ENCODE measurements at regions not wholly inside any gene's neighbourhood (a gene's known extent, or its start where the extent isn't known, plus 50 kb on each side); places are given as distances from the start of the nearest gene placed in this dataset.

DNA sequence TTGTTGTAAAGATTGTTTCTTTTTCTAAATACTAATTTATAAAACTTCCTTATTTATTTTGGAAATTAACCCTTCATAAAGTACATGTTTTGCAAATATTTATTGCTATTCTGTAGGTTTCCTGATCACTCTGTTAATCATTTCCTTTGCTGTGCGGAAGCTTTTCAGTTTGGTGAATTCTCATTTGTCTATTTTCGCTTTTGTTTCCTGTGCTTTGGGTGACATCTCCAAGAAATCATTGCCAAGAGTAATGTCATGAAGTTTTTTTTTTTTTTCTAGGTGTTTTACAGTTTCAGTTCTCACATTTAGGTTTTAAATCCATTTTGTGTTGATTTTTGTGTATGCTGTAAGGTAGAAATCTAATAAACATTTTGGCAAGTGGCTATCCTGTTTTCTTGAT is 1899.8 kb upstream of the ACO1 start (continued):
- TF ChIP-seq, protein P1, sequence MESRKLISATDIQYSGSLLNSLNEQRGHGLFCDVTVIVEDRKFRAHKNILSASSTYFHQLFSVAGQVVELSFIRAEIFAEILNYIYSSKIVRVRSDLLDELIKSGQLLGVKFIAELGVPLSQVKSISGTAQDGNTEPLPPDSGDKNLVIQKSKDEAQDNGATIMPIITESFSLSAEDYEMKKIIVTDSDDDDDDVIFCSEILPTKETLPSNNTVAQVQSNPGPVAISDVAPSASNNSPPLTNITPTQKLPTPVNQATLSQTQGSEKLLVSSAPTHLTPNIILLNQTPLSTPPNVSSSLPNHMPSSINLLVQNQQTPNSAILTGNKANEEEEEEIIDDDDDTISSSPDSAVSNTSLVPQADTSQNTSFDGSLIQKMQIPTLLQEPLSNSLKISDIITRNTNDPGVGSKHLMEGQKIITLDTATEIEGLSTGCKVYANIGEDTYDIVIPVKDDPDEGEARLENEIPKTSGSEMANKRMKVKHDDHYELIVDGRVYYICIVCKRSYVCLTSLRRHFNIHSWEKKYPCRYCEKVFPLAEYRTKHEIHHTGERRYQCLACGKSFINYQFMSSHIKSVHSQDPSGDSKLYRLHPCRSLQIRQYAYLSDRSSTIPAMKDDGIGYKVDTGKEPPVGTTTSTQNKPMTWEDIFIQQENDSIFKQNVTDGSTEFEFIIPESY (IDR thresholded peaks at IDR 0.05): no peak
- TF ChIP-seq, protein P2, sequence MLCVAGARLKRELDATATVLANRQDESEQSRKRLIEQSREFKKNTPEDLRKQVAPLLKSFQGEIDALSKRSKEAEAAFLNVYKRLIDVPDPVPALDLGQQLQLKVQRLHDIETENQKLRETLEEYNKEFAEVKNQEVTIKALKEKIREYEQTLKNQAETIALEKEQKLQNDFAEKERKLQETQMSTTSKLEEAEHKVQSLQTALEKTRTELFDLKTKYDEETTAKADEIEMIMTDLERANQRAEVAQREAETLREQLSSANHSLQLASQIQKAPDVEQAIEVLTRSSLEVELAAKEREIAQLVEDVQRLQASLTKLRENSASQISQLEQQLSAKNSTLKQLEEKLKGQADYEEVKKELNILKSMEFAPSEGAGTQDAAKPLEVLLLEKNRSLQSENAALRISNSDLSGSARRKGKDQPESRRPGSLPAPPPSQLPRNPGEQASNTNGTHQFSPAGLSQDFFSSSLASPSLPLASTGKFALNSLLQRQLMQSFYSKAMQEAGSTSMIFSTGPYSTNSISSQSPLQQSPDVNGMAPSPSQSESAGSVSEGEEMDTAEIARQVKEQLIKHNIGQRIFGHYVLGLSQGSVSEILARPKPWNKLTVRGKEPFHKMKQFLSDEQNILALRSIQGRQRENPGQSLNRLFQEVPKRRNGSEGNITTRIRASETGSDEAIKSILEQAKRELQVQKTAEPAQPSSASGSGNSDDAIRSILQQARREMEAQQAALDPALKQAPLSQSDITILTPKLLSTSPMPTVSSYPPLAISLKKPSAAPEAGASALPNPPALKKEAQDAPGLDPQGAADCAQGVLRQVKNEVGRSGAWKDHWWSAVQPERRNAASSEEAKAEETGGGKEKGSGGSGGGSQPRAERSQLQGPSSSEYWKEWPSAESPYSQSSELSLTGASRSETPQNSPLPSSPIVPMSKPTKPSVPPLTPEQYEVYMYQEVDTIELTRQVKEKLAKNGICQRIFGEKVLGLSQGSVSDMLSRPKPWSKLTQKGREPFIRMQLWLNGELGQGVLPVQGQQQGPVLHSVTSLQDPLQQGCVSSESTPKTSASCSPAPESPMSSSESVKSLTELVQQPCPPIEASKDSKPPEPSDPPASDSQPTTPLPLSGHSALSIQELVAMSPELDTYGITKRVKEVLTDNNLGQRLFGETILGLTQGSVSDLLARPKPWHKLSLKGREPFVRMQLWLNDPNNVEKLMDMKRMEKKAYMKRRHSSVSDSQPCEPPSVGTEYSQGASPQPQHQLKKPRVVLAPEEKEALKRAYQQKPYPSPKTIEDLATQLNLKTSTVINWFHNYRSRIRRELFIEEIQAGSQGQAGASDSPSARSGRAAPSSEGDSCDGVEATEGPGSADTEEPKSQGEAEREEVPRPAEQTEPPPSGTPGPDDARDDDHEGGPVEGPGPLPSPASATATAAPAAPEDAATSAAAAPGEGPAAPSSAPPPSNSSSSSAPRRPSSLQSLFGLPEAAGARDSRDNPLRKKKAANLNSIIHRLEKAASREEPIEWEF (IDR thresholded peaks at IDR 0.05; ENCODE audit: insufficient replicate concordance, low read depth, low read length): no peak
- TF ChIP-seq, protein P3, sequence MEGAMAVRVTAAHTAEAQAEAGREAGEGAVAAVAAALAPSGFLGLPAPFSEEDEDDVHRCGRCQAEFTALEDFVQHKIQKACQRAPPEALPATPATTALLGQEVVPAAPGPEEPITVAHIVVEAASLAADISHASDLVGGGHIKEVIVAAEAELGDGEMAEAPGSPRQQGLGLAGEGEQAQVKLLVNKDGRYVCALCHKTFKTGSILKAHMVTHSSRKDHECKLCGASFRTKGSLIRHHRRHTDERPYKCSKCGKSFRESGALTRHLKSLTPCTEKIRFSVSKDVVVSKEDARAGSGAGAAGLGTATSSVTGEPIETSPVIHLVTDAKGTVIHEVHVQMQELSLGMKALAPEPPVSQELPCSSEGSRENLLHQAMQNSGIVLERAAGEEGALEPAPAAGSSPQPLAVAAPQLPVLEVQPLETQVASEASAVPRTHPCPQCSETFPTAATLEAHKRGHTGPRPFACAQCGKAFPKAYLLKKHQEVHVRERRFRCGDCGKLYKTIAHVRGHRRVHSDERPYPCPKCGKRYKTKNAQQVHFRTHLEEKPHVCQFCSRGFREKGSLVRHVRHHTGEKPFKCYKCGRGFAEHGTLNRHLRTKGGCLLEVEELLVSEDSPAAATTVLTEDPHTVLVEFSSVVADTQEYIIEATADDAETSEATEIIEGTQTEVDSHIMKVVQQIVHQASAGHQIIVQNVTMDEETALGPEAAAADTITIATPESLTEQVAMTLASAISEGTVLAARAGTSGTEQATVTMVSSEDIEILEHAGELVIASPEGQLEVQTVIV (IDR thresholded peaks at IDR 0.05; ENCODE audit: borderline replicate concordance, partially characterized antibody): no peak
- TF ChIP-seq SUPT20H (IDR thresholded peaks at IDR 0.05; ENCODE audit: borderline replicate concordance, control insufficient read depth, low read depth, low read length) (no peak), ZNF207 (IDR thresholded peaks at IDR 0.05; ENCODE audit: borderline replicate concordance) (no peak), MXI1 (IDR thresholded peaks at IDR 0.05; ENCODE audit: low read depth, low read length) (no peak)
